GM21515 (cell line): ENCODE measurements at regions not wholly inside any gene's neighbourhood (a gene's known extent, or its start where the extent isn't known, plus 50 kb on each side); places are given as distances from the start of the nearest gene placed in this dataset.

Experiments
- ATAC-seq: cut with Tn5 transposase; IDR thresholded peaks from one replicate; pipeline ENCODE4 v1.9.1; 2021; ENCODE audit not compliant: unreplicated experiment

- no peak for ATAC-seq
These were observed 375.3 kb downstream of the VPS13C start for GRCh38 chr15:61684749-61685467.

- no peak for ATAC-seq
These were observed 377.1 kb downstream of the VPS13C start for GRCh38 chr15:61682891-61683735.

- ATAC-seq: no peak
These were observed 378.6 kb downstream of the VPS13C start for GRCh38 chr15:61681676-61682075.

GRCh38 chr15:61681038-61681418, 379.2 kb downstream of the VPS13C start:
- no peak for ATAC-seq

- ATAC-seq: no peak
These were observed 379.8 kb downstream of the VPS13C start for GRCh38 chr15:61680260-61681037.

- ATAC-seq: no peak
These were observed 388.5 kb downstream of the VPS13C start for GRCh38 chr15:61671736-61672135.

GRCh38 chr15:61668444-61668843, 391.8 kb downstream of the VPS13C start:
- no peak for ATAC-seq

- no peak for ATAC-seq
These were observed 398.5 kb downstream of the VPS13C start for GRCh38 chr15:61661791-61662190.

- no peak for ATAC-seq
These were observed 399.7 kb downstream of the VPS13C start for GRCh38 chr15:61660579-61660978.

GRCh38 chr15:61659566-61660190, 400.6 kb downstream of the VPS13C start:
- no peak for ATAC-seq

GRCh38 chr15:61657461-61657860, 402.8 kb downstream of the VPS13C start:
- no peak for ATAC-seq

GRCh38 chr15:61656391-61656790, 403.9 kb downstream of the VPS13C start:
- no peak for ATAC-seq

GRCh38 chr15:61655881-61656280, 404.4 kb downstream of the VPS13C start:
- ATAC-seq: no peak

- ATAC-seq: no peak
These were observed 405.3 kb downstream of the VPS13C start for GRCh38 chr15:61654918-61655317.

- no peak for ATAC-seq
These were observed 406.1 kb downstream of the VPS13C start for GRCh38 chr15:61654002-61654740.

GRCh38 chr15:61653110-61653509, 407.1 kb downstream of the VPS13C start:
- no peak for ATAC-seq

GRCh38 chr15:61651267-61651666, 409.0 kb downstream of the VPS13C start:
- no peak for ATAC-seq

- no peak for ATAC-seq
These were observed 411.2 kb downstream of the VPS13C start for GRCh38 chr15:61649046-61649445.

GRCh38 chr15:61644550-61644949, 415.4 kb upstream of the RORA start:
- no peak for ATAC-seq

GRCh38 chr15:61641645-61642044, 412.5 kb upstream of the RORA start:
- no peak for ATAC-seq
